AG09309 (cell line): ENCODE measurements at regions not wholly inside any gene's neighbourhood (a gene's known extent, or its start where the extent isn't known, plus 50 kb on each side); places are given as distances from the start of the nearest gene placed in this dataset.

ENCODE experiments used
- DNase-seq: peaks from one replicate; pipeline ENCODE4 v3.0.0-alpha.2; 2010; ENCODE audit warnings: low read depth
- H3K4me3 ChIP-seq: 2 replicates; pipeline ENCODE4 v1.5.1; 2011; ENCODE audit warnings: mild to moderate bottlenecking, low read depth, low read length, moderate library complexity; ENCODE audit not compliant: control insufficient read depth
- CTCF ChIP-seq: IDR thresholded peaks from 2 replicates; pipeline ENCODE4 v1.5.1; 2011; ENCODE audit warnings: mild to moderate bottlenecking, low read depth, low read length, inconsistent platforms; ENCODE audit not compliant: insufficient read depth, control insufficient read depth; ENCODE audit errors: missing control alignments

GRCh38 chr17:70987867-70988340 is 818.6 kb downstream of the KCNJ2 start:
- TF ChIP-seq CTCF, result no peak
- no peak overlapping the region for H3K4me3 ChIP-seq
- no peak for DNase-seq

DNA sequence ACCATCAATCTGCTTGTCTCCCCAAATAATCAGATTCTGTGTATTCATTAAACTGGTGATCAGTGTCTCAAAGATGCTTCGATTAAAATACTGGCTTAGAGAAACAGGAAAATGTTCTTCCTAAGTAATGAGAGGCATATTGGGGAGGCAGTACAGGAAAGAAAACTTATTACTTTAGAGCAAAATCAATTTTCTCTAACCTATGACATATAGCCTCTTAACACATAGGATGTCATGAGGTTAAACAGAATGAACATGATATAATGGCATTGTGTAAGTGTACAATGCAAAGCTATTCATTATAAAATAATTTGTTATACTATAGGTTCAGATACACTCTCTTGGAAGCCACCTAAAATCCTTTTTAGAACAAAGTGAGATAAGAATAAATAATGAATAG is 819.3 kb downstream of the KCNJ2 start:
- no peak for TF ChIP-seq CTCF
- no peak for DNase-seq

DNA sequence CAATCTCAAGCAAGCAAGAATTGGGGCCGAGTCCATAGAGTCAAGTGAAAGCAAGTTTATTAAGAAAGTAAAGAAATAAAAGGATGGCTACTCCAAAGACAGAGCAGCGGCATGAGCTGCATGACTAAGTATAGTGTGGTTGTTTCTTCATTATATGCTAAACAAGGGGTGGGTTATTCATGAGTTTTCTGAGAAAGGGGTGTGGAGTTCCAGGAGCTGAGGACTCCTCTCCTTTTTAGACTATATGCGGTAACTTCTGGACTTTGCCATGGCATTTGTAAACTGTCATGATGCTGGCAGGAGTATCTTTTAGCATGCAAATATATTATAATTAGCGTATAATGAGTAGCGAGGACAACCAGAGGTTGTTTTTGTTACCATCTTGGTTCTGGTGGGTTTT is 819.9 kb downstream of the KCNJ2 start:
- H3K4me3 ChIP-seq, result no peak overlapping the region
- no peak for TF ChIP-seq CTCF
- no peak for DNase-seq

More for the DNA sequence above, 819.3 kb downstream of the KCNJ2 start:
- no peak overlapping the region for H3K4me3 ChIP-seq

DNA sequence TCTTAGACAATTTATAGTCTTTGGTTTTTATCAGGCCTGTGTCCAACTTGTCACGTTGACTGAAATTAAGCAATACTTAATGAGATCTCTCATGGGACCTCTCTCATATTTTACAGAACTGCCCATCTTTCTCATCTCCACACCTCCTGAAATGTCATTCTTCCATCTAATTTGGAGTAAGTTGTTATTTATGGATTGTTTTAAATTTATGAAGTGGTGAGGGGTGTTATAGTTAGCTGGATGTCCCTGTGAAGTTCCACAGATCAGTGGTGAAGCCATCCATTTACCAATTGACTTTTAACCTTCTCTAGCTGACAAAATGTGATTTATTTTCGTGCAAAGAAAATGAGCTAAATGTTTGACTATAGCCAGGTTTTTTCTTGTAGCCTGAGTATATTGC is 824.9 kb downstream of the KCNJ2 start:
- TF ChIP-seq CTCF, result no peak
- H3K4me3 ChIP-seq, result no peak overlapping the region
- no peak for DNase-seq

DNA sequence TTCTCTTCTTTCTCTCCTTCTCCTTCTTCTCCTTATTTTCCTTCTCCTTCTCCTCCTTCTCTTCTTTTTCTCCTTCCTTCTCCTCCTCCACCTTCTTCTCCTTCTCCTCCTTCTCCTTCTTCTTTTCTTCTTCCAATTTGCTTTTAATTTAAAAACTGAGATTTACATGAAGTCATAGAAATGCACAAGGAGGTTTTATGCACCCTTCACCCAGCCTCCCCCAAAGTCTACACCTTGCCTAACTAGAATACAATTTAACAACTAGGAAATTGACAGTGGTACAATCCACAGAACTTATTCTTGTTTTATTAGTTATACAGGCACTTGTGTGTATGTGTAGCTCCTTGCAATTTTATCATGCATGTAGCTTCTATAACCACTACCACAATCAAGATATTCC is 826.7 kb downstream of the KCNJ2 start:
- H3K4me3 ChIP-seq, result no peak overlapping the region
- no peak for DNase-seq
- no peak for TF ChIP-seq CTCF

GRCh38 chr17:71003736-71004135 is 834.4 kb downstream of the KCNJ2 start:
- DNase-seq, result no peak
- no peak for TF ChIP-seq CTCF
- no peak overlapping the region for H3K4me3 ChIP-seq

- no peak for TF ChIP-seq CTCF
- H3K4me3 ChIP-seq, result no peak overlapping the region
- DNase-seq, result no peak
Observed at GRCh38 chr17:71004413-71004812, 835.1 kb downstream of the KCNJ2 start.
